PC-9 (cell line): ENCODE measurements at regions not wholly inside any gene's neighbourhood (a gene's known extent, or its start where the extent isn't known, plus 50 kb on each side); places are given as distances from the start of the nearest gene placed in this dataset.

ENCODE experiments used
- BruUV-seq: library from RNA; stranded (reverse); fragments of 400-500 nt; replicated peaks from 2 replicates; lab custom pipeline; 2021; lab: Mats Ljungman, UMichigan
- CTCF ChIA-PET: fragments of 300-600 bp; sonication (Branson Sonifier 250); formaldehyde crosslinking; loops from one replicate; lab custom pipeline; 2022; ENCODE audit warnings: antibody characterized with exemption; lab: Charles Lee
- POLR2A ChIA-PET: fragments of 300-600 bp; sonication (Branson Sonifier 250); formaldehyde crosslinking; loops from one replicate; lab custom pipeline; 2022; ENCODE audit warnings: antibody characterized with exemption; ENCODE audit not compliant: unreplicated experiment; lab: Charles Lee
- DNase-seq, 2 experiments: peaks; one replicate each; pipeline versions ENCODE4 v3.0.0 to v3.0.0-alpha.2; 2015 to 2022; ENCODE audit warnings: mixed read lengths in 1 of 2
- H2AFZ ChIP-seq: fragments of 200-600 bp; sonication (generic); 2 replicates; pipeline ENCODE4 v1.8.1; 2017; ENCODE audit warnings: antibody characterized with exemption
- H3F3A ChIP-seq: fragments of 200-600 bp; sonication (generic); 2 replicates; pipeline ENCODE4 v1.8.1; 2017; ENCODE audit warnings: antibody characterized with exemption, mild to moderate bottlenecking, low read depth; ENCODE audit not compliant: insufficient read depth
- H3K27ac ChIP-seq: fragments of 200-600 bp; sonication (generic); 2 replicates; pipeline ENCODE4 v1.6.1; 2016; ENCODE audit warnings: mixed run types
- H3K27me3 ChIP-seq: fragments of 200-600 bp; sonication (generic); 2 replicates; pipeline ENCODE4 v1.6.1; 2016; ENCODE audit warnings: low read depth, mixed run types; ENCODE audit not compliant: insufficient read depth
- H3K36me3 ChIP-seq: fragments of 200-600 bp; sonication (generic); 2 replicates; pipeline ENCODE4 v1.6.1; 2016; ENCODE audit warnings: low read depth, mixed run types
- H3K4me1 ChIP-seq: fragments of 200-600 bp; sonication (generic); replicated peaks from 2 replicates; pipeline ENCODE4 v1.6.1; 2016; ENCODE audit warnings: mixed run types; ENCODE audit not compliant: insufficient read depth
- H3K4me2 ChIP-seq: fragments of 200-600 bp; sonication (generic); 2 replicates; pipeline ENCODE4 v1.6.1; 2017; ENCODE audit warnings: mixed run types
- H3K4me3 ChIP-seq: fragments of 200-600 bp; sonication (generic); 2 replicates; pipeline ENCODE4 v1.6.1; 2016; ENCODE audit warnings: mixed run types
- H3K79me2 ChIP-seq: fragments of 200-600 bp; sonication (generic); 2 replicates; pipeline ENCODE4 v1.6.1; 2017; ENCODE audit warnings: low read depth, mixed run types
- H3K9me2 ChIP-seq: fragments of 200-600 bp; sonication (generic); 2 replicates; pipeline ENCODE4 v1.8.1; 2017; ENCODE audit warnings: mild to moderate bottlenecking; ENCODE audit not compliant: insufficient read depth
- H3K9me3 ChIP-seq: fragments of 200-600 bp; sonication (generic); 2 replicates; pipeline ENCODE4 v1.8.1; 2016; ENCODE audit warnings: low read depth; ENCODE audit not compliant: insufficient read depth
- H4K20me1 ChIP-seq: fragments of 200-600 bp; sonication (generic); 2 replicates; pipeline ENCODE4 v1.8.1; 2017; ENCODE audit not compliant: insufficient read depth
- EZH2 ChIP-seq: fragments of 200-600 bp; sonication (generic); IDR thresholded peaks from 2 replicates; pipeline ENCODE4 v1.8.0; 2017; ENCODE audit warnings: antibody characterized with exemption, low read depth
- intact Hi-C: fragments of 100-400 bp; cut with micrococcal nuclease; formaldehyde crosslinking; loops from one replicate; pipeline ENCODE4 v1.10.0; 2022; ENCODE audit not compliant: unreplicated experiment
- TF ChIP-seq, protein P1 (sequence below): fragments of 200-600 bp; sonication (generic); conservative IDR thresholded peaks from 2 replicates; pipeline ENCODE4 v1.6.1; 2017; ENCODE audit warnings: mixed run types, antibody characterized with exemption, mild to moderate bottlenecking, moderate library complexity

DNA sequence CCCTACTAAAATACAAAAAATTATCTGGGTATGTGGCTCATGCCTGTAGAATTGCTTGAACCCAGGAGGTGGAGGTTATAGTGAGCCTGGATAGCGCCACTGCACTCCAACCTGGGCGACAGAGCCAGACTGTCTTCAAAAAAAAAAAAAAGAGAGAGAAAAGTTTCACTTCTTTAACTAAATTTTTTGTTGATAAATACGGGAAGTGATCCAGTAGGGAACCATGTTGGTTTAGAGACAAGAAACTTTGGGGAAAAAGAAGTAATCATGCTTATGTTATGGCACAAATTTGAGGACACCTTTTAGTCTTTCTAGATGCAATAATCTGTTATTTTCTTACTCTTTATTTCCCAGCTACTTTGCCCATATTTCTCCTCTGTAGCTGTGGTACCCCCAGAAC lies 309.7 kb downstream of the TYW1 start:
- Histone ChIP-seq H3K36me3 (peaks cover 18% of the 10 kb centered on the region; the same call in 1 of the 2 replicates), H3K4me1 (0 out of 2 replicates have a peak, but pooled peaks cover 4% of the 10 kb centered on the region)

DNA sequence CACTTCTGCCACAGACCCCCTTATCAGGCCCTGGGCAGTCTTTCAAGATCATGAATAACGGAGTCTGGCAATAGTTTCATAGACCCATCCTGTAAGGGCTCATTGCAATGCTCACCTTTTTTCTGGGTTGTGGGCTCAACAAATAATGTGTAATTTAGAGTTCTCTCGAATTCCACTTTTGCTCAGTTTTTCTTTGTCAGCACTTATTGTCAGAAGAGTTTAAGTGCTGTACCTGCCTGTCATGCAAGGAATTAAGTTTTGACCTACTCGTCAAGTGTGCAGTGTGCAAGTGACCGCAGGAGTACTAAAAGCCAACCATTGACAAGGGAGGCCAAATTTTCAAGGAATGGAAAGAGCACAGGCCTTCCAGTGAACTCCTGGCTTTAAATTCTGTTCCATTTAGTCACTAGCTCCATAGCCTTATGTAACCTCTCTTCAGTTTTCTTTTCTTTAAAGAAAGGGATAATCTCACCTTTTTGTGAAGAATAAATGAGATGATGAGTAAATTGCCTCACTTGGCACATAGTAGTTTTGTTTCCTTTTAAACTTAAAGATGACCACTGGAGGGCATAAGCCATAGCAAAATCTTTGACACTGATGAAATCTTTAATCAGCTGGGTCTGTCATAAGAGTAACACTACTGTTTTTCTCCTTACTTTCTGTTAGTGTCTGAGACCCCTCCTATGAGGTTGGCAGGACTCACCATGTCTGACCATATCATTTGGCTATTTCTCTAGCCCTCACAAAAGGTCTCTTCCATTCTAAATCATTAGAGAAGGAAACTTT lies 313.3 kb downstream of the TYW1 start:
- BruUV-seq: no TSS peak
- POLR2A ChIA-PET: interaction anchor here (0.6 kb wide), 1 partner anchor 88 kb away, joined by 3 read pairs; no protein-coding TSS in a partner anchor
- Histone ChIP-seq H3K27ac (no peak overlapping the region), H4K20me1 (no peaks in the 10 kb centered on the region), H2AFZ (no peak overlapping the region), H3K9me3 (no peaks in the 10 kb centered on the region), H3K4me3 (no peak overlapping the region), H3F3A (no peaks in the 10 kb centered on the region), H3K36me3 (peaks cover 18% of the 10 kb centered on the region; the same call in 1 of the 2 replicates), H3K4me1 (no peaks in the 10 kb centered on the region), H3K27me3 (no peaks in the 10 kb centered on the region), H3K4me2 (no peak overlapping the region), H3K79me2 (no peaks in the 10 kb centered on the region; the same call in 1 of the 2 replicates), H3K9me2 (no peaks in the 10 kb centered on the region)
- intact Hi-C loops: no loop called here
- CTCF ChIA-PET: no interaction called here
- DNase-seq: no peak
- TF ChIP-seq, protein P1, sequence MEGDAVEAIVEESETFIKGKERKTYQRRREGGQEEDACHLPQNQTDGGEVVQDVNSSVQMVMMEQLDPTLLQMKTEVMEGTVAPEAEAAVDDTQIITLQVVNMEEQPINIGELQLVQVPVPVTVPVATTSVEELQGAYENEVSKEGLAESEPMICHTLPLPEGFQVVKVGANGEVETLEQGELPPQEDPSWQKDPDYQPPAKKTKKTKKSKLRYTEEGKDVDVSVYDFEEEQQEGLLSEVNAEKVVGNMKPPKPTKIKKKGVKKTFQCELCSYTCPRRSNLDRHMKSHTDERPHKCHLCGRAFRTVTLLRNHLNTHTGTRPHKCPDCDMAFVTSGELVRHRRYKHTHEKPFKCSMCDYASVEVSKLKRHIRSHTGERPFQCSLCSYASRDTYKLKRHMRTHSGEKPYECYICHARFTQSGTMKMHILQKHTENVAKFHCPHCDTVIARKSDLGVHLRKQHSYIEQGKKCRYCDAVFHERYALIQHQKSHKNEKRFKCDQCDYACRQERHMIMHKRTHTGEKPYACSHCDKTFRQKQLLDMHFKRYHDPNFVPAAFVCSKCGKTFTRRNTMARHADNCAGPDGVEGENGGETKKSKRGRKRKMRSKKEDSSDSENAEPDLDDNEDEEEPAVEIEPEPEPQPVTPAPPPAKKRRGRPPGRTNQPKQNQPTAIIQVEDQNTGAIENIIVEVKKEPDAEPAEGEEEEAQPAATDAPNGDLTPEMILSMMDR: no peak
- no peak for TF ChIP-seq EZH2

More for the DNA sequence above, 309.7 kb downstream of the TYW1 start:
- H3K4me2 ChIP-seq: no peak overlapping the region
- no TSS peak for BruUV-seq
- no peak for DNase-seq
- H3K4me3 ChIP-seq: no peak overlapping the region
- CTCF ChIA-PET: no interaction called here
- no peak overlapping the region for H2AFZ ChIP-seq
- no peaks in the 10 kb centered on the region for H3K27me3 ChIP-seq
- H3K79me2 ChIP-seq: peaks cover 17% of the 10 kb centered on the region
- H3K9me2 ChIP-seq: no peaks in the 10 kb centered on the region
- H3K9me3 ChIP-seq: no peaks in the 10 kb centered on the region
- POLR2A ChIA-PET: no interaction called here
- H4K20me1 ChIP-seq: no peaks in the 10 kb centered on the region
- intact Hi-C loops: no loop called here
- H3F3A ChIP-seq: no peaks in the 10 kb centered on the region; the same call in 1 of the 2 replicates
- H3K27ac ChIP-seq: no peak overlapping the region
- TF ChIP-seq EZH2: no peak
- TF ChIP-seq, protein P1: no peak

DNA sequence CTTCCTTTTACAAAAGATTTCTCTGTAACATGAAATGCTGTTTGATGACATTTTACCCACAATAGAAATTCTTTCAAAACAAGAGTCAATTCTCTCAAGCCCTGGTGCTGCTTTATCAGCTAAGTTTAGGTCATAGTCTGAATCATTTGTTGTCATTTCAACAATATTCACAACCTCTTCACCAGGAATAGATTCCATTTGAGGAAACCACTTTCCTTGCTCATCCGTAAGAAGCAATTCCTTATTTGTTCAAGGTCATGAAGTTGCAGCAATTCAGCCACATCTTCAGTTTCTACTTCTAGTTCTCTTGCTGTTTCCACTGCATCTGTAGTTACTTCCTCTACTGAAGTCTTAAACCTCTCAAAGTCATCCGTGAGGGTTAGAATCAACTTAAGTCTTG lies 315.3 kb downstream of the TYW1 start:
- no peaks in the 10 kb centered on the region for H3F3A ChIP-seq
- POLR2A ChIA-PET: no interaction called here
- no peaks in the 10 kb centered on the region for H3K27me3 ChIP-seq
- no peaks in the 10 kb centered on the region for H3K9me3 ChIP-seq
- CTCF ChIA-PET: no interaction called here
- BruUV-seq: no TSS peak
- no peak for DNase-seq
- no peaks in the 10 kb centered on the region for H3K4me1 ChIP-seq
- H3K4me3 ChIP-seq: no peak overlapping the region
- no peaks in the 10 kb centered on the region for H3K79me2 ChIP-seq
- H3K9me2 ChIP-seq: no peaks in the 10 kb centered on the region
- H3K27ac ChIP-seq: no peak overlapping the region
- 0 out of 2 replicates have a peak, but pooled peaks cover 12% of the 10 kb centered on the region for H3K36me3 ChIP-seq
- TF ChIP-seq EZH2: no peak
- TF ChIP-seq, protein P1: no peak
- H2AFZ ChIP-seq: no peak overlapping the region
- H3K4me2 ChIP-seq: no peak overlapping the region
- intact Hi-C loops: no loop called here
- no peaks in the 10 kb centered on the region for H4K20me1 ChIP-seq
